ENCODE measurements at regions not wholly inside any gene's neighbourhood (a gene's known extent, or its start where the extent isn't known, plus 50 kb on each side); places are given as distances from the start of the nearest gene placed in this dataset.
A peak's percentile ranks its signal among the peaks of the same experiment; 100 is the strongest.

DNA sequence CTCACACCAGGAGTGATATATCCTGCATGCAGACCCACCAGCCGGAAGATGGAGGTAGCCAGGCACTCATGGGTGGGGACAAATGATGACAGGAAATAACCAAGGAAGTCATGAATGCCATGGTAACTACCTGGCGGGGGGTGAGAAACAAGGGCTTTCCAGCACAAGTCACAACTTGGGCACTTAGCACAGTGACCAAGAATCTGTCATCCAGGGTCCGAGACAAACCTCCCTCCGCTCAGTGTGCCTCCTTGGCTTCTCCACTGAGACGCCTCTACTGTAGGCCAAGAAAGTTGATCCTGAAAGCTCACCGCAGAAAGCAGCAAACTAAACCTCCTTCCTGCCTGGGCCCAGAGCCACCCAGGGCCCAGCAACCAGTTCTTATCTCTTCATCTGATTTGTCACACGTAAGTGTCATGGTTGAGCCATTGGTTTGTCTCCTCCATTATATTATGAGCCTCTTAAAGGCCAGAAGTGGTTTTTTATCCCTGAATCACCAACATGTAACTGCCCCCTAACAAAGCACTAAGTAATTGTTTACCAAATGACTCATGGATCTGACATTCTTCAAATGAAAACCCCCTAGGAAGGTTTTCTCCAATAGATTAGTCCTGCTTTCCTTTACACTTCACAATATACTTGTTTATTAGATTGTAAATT lies 84.3 kb upstream of the TAB2 start:
- TF ChIP-seq, protein P1, sequence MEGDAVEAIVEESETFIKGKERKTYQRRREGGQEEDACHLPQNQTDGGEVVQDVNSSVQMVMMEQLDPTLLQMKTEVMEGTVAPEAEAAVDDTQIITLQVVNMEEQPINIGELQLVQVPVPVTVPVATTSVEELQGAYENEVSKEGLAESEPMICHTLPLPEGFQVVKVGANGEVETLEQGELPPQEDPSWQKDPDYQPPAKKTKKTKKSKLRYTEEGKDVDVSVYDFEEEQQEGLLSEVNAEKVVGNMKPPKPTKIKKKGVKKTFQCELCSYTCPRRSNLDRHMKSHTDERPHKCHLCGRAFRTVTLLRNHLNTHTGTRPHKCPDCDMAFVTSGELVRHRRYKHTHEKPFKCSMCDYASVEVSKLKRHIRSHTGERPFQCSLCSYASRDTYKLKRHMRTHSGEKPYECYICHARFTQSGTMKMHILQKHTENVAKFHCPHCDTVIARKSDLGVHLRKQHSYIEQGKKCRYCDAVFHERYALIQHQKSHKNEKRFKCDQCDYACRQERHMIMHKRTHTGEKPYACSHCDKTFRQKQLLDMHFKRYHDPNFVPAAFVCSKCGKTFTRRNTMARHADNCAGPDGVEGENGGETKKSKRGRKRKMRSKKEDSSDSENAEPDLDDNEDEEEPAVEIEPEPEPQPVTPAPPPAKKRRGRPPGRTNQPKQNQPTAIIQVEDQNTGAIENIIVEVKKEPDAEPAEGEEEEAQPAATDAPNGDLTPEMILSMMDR (IDR thresholded peaks at IDR 0.05; ENCODE audit: control insufficient read depth, insufficient read depth, low read depth, low read length, missing control alignments) = no peak
- DNase-seq (ENCODE audit: low read depth) = peak; percentile 88
- H3K4me3 ChIP-seq (ENCODE audit: control insufficient read depth, low read depth, low read length) = no peak overlapping the region

GRCh38 chr6:149234051-149234962 lies 83.2 kb upstream of the TAB2 start:
- no peak overlapping the region; the same call in 1 of the 2 replicates for H3K4me3 ChIP-seq (ENCODE audit: control insufficient read depth, low read depth, low read length)
- peak; percentile 28 for DNase-seq (ENCODE audit: low read depth)

GRCh38 chr6:149235130-149235561 lies 82.4 kb upstream of the TAB2 start:
- DNase-seq (ENCODE audit: low read depth) = peak; percentile 42
- no peak overlapping the region for H3K4me3 ChIP-seq (ENCODE audit: control insufficient read depth, low read depth, low read length)
- TF ChIP-seq, protein P1 (IDR thresholded peaks at IDR 0.05; ENCODE audit: control insufficient read depth, insufficient read depth, low read depth, low read length, missing control alignments) = no peak

More at GRCh38 chr6:149234051-149234962, 83.2 kb upstream of the TAB2 start:
- TF ChIP-seq, protein P1 (IDR thresholded peaks at IDR 0.05; ENCODE audit: control insufficient read depth, insufficient read depth, low read depth, low read length, missing control alignments) = no peak

DNA sequence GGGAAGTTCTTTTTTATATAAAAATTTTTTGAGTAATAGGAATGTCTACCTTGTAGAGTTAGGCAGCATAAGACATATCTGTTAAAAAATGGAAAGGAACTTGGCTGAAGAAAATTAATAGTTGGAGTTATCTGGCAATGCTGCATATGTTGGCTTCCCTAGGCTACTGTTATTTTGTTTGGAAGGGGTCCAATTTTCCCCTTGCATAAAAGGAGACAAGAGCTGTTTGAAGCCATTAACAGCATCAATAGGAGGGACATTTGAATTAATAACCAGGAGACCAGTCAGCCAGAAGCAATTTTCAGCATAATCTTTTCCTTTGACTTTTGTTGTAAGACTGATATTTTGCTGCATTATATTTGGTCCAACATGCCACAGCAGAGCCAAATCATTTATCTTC lies 80.9 kb upstream of the TAB2 start:
- DNase-seq (ENCODE audit: low read depth) = no peak
- TF ChIP-seq, protein P1 (IDR thresholded peaks at IDR 0.05; ENCODE audit: control insufficient read depth, insufficient read depth, low read depth, low read length, missing control alignments) = no peak
- H3K4me3 ChIP-seq (ENCODE audit: control insufficient read depth, low read depth, low read length) = no peak overlapping the region

DNA sequence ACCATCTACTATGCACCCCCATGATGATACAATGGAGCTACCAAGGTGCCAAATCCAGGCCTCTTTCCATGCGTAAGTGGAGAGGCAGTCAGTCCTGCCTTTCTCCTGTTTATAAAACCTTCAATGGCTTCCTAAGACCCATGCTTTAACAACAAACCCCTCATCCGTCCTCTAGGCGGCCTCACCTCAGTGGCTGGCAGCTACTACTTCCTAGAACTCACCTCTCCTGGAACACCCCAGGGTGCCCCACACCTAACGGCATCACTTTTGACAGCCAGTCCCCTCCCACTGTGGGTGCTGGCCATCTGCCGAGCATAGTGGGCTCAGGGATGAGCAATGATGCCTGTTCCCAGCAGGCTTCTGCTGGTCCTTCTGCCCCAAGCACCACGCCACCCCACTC lies 80.0 kb upstream of the TAB2 start:
- TF ChIP-seq, protein P1 (IDR thresholded peaks at IDR 0.05; ENCODE audit: control insufficient read depth, insufficient read depth, low read depth, low read length, missing control alignments) = no peak
- no peak for DNase-seq (ENCODE audit: low read depth)
- H3K4me3 ChIP-seq (ENCODE audit: control insufficient read depth, low read depth, low read length) = no peak overlapping the region

DNA sequence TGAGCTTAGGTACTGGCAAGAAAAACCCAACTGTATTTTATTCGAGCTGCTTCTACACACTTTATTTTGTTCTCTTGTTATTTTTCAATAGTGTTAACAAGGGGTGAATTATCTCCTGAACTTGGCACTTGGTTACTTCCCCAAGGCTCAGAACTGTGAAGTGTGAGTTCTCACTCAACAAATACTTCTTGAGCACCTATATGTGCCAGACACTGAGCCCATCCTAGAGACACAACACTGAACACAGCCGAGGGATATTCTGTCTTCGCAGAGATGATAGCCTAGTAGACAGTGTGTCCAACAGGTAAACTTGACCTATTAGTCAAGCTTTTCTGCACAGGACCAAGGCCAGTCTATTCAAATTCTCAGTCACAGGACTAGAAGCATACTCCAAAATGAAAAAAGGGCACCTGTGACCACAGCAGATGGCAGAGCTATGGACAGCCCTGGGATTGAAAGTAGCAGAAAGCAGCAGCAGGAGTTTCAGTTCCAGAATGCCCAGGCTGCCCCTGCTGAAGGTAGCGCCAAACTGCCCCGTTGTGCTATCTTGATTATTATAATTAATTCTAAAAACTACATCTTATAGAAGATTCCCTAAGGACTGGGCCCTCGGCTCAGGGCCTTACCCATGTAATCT lies 77.8 kb upstream of the TAB2 start:
- TF ChIP-seq, protein P1 (IDR thresholded peaks at IDR 0.05; ENCODE audit: control insufficient read depth, insufficient read depth, low read depth, low read length, missing control alignments) = no peak
- no peak for DNase-seq (ENCODE audit: low read depth)
- no peak overlapping the region for H3K4me3 ChIP-seq (ENCODE audit: control insufficient read depth, low read depth, low read length)
